Gastroesophageal sphincter (tissue), 3 donors: ENCODE measurements at regions not wholly inside any gene's neighbourhood (a gene's known extent, or its start where the extent isn't known, plus 50 kb on each side); places are given as distances from the start of the nearest gene placed in this dataset.

Experiments used
- CTCF ChIP-seq, 4 experiments: fragments of 200-600 bp in 2 of 4; fragments of 450-650 bp in 2 of 4; sonication (generic) in 1 of 4; IDR thresholded peaks; one replicate each; pipeline ENCODE4 v1.5.1; 2017 to 2019; ENCODE audit warnings: antibody characterized with exemption in 4 of 4, mild to moderate bottlenecking in 2 of 4, moderate library complexity in 2 of 4
- EP300 ChIP-seq: sonication (generic); formaldehyde crosslinking; IDR thresholded peaks from one replicate; pipeline ENCODE4 v1.6.1; 2017; ENCODE audit warnings: antibody characterized with exemption, mild to moderate bottlenecking
- POLR2A ChIP-seq, 2 donors: fragments of 450-650 bp; IDR thresholded peaks; one replicate each; pipeline ENCODE4 v1.6.1; 2017; ENCODE audit warnings: antibody characterized with exemption in 2 of 2, mild to moderate bottlenecking in 2 of 2, moderate library complexity in 1 of 2
- POLR2AphosphoS5 ChIP-seq: sonication (generic); formaldehyde crosslinking; IDR thresholded peaks from one replicate; pipeline ENCODE4 v1.6.1; 2017; ENCODE audit warnings: antibody characterized with exemption

- TF ChIP-seq CTCF (IDR thresholded peaks at IDR 0.05) = no peak
- no peak for TF ChIP-seq EP300
- TF ChIP-seq POLR2AphosphoS5 = no peak
- TF ChIP-seq POLR2A (IDR thresholded peaks at IDR 0.05) = no peak
These were observed 151.7 kb downstream of the DLEU7 start for GRCh38 chr13:50691681-50692263.
